ENCODE measurements at regions not wholly inside any gene's neighbourhood (a gene's known extent, or its start where the extent isn't known, plus 50 kb on each side); places are given as distances from the start of the nearest gene placed in this dataset.
"Not testable (repeated sequence)": the region's sequence is repeated elsewhere in the genome, so short reads cannot be mapped to it uniquely, and the experiment has no call there.

GRCh38 chr1:30374400-30375070 is 348.9 kb downstream of the MATN1 start:
- DNase-seq = no peak

DNA sequence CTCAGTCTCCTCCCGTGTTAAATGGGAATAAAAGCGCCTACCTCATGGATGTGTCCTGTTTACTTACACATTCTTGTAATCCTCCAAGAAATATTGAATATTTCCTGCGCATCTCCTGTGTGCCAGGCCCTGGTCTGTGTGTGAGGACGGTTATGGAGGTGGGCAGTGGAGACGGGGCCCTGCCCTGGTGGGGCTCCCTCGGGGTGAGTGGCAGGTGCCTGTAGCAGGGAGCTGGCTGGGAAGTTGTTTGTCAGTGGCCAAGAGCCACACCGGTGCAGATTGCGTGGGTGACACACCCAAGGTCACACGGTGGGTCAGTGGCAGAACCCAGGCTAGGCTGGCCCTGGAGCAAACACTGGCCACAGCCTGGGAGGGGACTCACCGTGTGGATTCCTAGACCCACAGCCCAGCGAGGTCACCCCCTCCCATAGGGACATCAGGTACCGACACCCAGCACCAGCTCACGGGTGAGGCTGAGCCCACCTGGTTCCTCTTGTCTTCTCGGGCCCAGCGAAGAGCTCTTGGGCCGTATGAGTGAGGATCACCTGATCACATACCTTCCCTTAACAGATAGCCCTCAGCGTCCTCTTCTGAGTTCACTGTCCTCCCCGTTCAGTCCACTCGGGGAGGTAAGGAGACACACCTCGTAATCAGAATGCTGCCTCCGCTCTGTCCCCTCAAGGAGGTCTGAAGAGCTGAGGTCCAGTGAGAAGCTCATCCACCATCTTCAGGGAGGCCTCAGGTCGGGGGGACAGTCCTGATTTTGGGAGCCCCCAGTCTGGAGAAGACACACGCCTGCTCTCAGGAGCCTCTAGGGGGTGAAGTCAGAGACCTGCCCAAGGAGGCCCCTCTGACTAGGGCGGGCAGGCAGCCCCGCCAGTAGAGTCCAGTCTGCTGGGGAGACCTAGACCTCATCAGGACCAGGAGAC is 349.6 kb downstream of the MATN1 start:
- no peak for DNase-seq

GRCh38 chr1:30372792-30373433 is 350.5 kb downstream of the MATN1 start:
- DNase-seq = no peak

DNA sequence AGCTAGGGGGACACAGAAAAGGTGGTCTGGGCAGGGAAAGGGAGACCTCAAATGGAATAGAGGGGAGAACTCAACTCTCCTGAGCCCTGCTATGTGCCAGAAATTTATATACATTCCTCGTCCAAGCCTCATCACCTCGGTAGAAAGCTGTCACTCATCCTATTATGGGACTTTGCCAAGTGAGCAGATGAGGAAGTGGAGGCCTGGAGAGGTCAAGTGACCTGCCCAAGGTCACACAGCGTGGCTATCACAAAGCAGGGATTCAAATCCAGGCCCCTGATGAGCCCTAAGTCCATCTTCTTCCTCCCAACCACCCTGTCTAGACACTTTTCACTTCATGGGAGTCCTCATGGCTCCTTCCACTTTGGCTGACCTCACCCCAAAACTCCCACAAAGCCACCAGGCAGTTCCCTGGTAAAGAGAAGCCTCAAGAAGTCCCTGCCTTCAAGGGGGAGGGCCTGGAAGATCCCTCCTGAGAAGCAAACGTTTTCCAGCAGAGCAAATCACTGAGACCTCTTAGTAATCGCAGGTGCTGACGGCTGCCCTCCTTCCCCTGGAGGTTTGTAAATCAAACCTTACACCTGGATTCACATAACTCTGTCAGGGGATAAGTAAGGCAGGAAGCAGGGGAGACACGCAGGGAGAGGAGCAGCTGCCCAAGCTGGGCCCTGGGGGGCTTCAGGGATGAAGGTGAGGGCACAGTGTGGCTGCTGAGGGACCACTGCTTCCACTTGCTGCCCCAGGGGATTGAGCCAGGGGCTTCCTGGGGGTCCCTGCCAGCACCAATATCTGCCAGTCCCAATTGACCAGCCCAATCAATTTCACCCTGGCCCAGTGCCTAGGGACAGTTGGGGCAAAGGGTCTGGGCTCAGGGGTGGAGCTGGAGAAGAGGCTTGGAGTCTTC is 351.2 kb downstream of the MATN1 start:
- DNase-seq = no peak

GRCh38 chr1:30371179-30371788 is 352.1 kb downstream of the MATN1 start:
- DNase-seq = no peak

- DNase-seq = no peak
These were observed 354.6 kb downstream of the MATN1 start for GRCh38 chr1:30368651-30369240.

GRCh38 chr1:30366911-30367310 is 356.5 kb downstream of the MATN1 start:
- DNase-seq = no peak

- DNase-seq = no peak
These were observed 357.2 kb downstream of the MATN1 start for GRCh38 chr1:30366199-30366598.

DNA sequence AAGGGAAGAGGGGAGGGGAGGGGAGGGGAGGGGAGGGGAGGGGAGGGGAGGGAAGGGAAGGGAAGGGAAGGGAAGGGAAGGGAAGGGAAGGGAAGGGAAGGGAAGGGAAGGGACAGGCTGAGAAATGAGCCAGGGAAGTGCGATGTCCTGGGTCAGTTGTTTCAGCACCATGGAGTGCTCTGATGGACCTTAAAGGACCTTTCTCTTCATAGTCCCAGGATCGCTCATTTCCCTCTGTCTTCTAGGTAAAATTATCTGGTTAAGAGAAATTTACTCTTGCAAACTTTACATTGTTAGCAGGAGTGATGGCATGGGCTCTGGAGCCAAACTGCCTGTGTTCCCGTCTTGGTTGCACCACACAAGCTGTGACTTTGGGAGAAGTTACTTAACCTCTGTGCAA is 357.8 kb downstream of the MATN1 start:
- DNase-seq = no peak

GRCh38 chr1:30363031-30363430 is 360.4 kb downstream of the MATN1 start:
- DNase-seq = no peak

DNA sequence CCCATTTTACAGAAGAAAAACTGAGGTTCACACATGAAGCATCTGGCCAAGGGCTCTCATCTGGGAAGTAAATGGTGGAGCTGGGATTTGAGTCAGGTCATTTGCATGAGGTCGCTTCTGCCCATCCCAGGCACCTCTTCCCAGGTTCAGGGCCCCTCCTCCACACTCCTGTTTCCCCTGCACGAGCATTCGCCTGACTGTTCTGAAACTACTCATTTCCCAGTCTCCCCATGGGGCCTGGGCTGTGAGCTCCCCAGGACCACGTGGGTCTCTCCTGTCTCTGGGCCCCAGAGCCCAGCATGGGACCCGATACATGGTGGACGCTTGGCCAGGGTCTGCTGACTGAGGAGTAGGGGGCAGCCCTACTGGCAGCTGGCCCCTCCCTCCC is 360.8 kb downstream of the MATN1 start:
- no peak for DNase-seq

GRCh38 chr1:30361890-30362602 is 361.3 kb downstream of the MATN1 start:
- DNase-seq = not testable (repeated sequence)

- no peak for DNase-seq
These were observed 362.6 kb downstream of the MATN1 start for GRCh38 chr1:30360753-30361152.

DNA sequence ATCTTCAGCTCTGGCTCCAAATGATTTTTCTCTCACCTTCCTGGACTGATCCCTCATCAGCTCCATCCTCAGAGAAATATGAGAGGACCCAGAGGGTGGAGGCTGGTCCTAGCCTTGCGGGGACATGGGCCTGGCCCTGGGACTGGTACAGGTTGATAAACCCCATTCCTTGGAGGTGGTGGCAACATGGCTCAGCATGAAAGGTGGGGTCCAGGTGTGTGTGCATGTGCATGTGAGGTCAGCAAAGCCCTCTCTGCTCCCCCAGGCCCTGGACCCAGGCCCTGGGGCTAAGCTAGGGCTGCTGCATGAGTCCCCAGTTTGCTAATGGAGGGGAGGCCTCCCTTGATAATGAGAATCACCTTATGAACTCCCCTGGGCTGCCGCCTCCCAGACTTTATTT is 363.1 kb downstream of the MATN1 start:
- DNase-seq = no peak

DNA sequence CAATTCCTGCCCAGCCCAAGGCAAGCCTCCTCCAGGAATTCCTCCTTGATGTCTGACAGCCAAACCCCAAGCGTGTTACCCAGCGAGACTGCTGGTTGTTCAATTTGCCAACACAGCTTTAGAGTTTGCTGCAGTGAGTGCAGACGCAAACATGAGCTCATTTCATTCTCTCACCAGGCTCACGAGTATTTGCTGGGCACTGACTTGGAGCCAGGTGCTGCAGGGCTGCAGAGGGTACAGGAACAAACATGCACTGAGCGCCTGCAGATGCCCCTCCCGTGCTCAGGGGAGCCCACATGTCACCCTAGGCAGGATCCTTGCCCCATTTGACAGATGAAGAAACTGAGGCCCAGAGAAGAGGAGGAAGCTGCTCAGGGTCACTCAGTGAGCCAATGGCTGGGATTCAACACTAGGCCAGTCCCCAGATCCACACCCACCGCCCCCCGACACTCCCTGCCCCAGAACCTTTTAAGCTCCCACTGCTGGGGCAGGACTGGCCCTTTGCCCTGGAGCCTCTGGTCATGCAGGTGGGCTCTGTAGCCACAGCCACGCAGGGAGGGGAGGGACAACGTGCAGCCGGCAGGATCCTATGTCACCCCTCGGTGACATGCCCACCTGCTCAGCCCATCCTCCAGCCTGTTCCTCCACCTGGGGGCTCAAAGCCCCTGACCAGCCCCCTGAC is 363.7 kb downstream of the MATN1 start:
- DNase-seq = no peak

DNA sequence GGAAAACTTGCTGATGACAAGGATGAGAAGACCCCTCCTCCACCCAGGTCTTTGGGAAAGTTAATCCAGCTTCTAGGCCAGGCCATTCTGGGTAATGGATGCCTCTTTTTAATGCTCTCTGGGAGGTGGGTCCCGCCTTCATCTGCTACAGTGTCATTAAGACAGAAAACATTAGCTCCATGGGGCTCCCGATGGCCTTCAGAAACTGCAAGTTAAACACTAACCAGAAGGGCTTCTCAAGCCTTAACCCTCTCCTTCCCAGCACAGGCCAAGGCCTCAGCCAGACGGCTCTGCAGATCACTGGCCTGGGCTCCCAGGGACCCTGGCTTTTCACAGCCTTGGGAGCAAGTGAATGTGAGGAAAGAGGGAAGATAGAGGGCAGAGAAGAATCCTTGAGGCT is 364.9 kb downstream of the MATN1 start:
- DNase-seq = no peak

DNA sequence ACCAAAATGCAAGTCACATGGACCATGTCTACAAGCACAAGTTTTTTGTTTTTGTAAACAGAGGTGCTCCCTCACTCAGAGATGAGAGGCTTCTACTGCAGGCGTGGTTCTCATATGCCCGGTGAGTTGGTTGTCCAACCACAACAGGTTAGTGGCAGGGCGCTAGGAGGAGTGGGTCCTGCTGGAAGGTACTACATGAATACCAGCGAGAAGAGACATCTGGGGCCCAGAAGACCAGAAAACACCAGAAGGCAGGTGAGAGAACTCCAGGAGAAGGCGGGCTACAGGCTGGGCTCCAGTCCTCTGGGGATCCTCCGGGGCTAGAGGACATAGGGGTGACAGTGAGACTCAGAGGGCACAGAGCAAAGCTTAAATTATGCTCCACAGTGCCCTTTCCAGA is 366.5 kb downstream of the MATN1 start:
- DNase-seq = no peak

DNA sequence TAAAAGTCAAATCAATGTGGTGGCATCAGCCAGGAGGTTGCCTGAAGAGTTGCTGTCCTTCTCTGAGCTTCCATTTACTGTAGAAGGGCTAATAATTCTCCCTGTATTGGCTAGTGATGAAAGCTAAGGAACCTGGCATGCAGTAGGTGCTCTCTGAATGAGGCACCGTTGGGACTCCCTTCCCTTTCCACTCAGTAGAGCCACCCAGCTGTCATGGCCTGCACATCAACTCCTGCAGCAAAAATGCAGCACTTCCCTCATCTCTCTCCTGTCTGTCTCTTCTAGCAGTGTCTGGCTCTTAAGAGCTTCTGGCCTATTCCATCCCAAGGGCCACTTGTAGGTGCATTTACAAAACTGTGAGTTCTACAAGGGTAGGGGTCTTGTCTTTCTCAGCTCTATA is 369.0 kb downstream of the MATN1 start:
- DNase-seq = no peak

DNA sequence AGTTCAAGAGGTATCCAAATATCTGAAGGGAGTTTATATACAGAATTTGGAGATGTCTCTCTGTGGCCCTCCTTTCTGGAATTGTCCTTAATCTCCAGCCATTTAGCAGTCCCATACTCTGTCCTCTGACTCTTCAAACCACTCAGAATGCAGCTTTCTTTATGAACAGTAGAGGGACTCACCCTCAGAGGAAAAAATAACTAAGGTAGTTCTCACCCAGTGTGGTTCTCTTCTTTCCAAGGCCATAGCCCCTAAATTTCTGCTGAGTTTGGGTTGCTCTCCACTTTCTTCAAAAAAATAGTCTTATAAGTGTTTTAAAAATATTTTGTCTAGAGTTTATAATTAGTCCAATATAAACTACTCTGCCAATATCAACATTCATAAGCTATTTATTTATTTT is 369.7 kb downstream of the MATN1 start:
- DNase-seq = no peak

- no peak for DNase-seq
These were observed 375.2 kb downstream of the MATN1 start for GRCh38 chr1:30348147-30348546.
